HG03342 (cell line): ENCODE measurements at regions not wholly inside any gene's neighbourhood (a gene's known extent, or its start where the extent isn't known, plus 50 kb on each side); places are given as distances from the start of the nearest gene placed in this dataset.

ENCODE experiments used
- ATAC-seq: cut with Tn5 transposase; IDR thresholded peaks from one replicate; pipeline ENCODE4 v1.9.1; 2021; ENCODE audit warnings: mild to moderate bottlenecking, moderate library complexity; ENCODE audit not compliant: unreplicated experiment

GRCh38 chr12:124418156-124418555 lies 123.3 kb downstream of the RFLNA start:
- ATAC-seq = no peak

- ATAC-seq = no peak
These were observed 121.9 kb downstream of the RFLNA start for GRCh38 chr12:124416516-124417395.

GRCh38 chr12:124415064-124415463 lies 120.2 kb downstream of the RFLNA start:
- no peak for ATAC-seq

- ATAC-seq = no peak
These were observed 119.0 kb downstream of the RFLNA start for GRCh38 chr12:124413915-124414314.

GRCh38 chr12:124413401-124413800 lies 118.5 kb downstream of the RFLNA start:
- ATAC-seq = no peak

- no peak for ATAC-seq
These were observed 117.7 kb downstream of the RFLNA start for GRCh38 chr12:124412646-124413015.

GRCh38 chr12:124411953-124412645 lies 117.2 kb downstream of the RFLNA start:
- ATAC-seq = no peak

GRCh38 chr12:124411281-124411878 lies 116.5 kb downstream of the RFLNA start:
- no peak for ATAC-seq

- no peak for ATAC-seq
These were observed 115.7 kb downstream of the RFLNA start for GRCh38 chr12:124410354-124411175.

GRCh38 chr12:124408822-124409517 lies 114.1 kb downstream of the RFLNA start:
- ATAC-seq = no peak

GRCh38 chr12:124407074-124407473 lies 112.2 kb downstream of the RFLNA start:
- ATAC-seq = no peak

GRCh38 chr12:124406043-124406442 lies 111.2 kb downstream of the RFLNA start:
- ATAC-seq = no peak

GRCh38 chr12:124405592-124405991 lies 110.7 kb downstream of the RFLNA start:
- ATAC-seq = no peak

GRCh38 chr12:124405151-124405550 lies 110.3 kb downstream of the RFLNA start:
- no peak for ATAC-seq

- no peak for ATAC-seq
These were observed 109.4 kb downstream of the RFLNA start for GRCh38 chr12:124404162-124404784.

- no peak for ATAC-seq
These were observed 108.4 kb downstream of the RFLNA start for GRCh38 chr12:124403273-124403672.

GRCh38 chr12:124402248-124403066 lies 107.6 kb downstream of the RFLNA start:
- ATAC-seq = no peak

GRCh38 chr12:124401704-124402221 lies 106.9 kb downstream of the RFLNA start:
- no peak for ATAC-seq

- ATAC-seq = no peak
These were observed 105.2 kb downstream of the RFLNA start for GRCh38 chr12:124400124-124400523.
